NT2/D1 (cell line): ENCODE measurements at regions not wholly inside any gene's neighbourhood (a gene's known extent, or its start where the extent isn't known, plus 50 kb on each side); places are given as distances from the start of the nearest gene placed in this dataset.

Source experiments
- SUZ12 ChIP-seq: IDR thresholded peaks from 2 replicates; pipeline ENCODE4 v1.6.1; 2011; ENCODE audit not compliant: insufficient read length, insufficient read depth; ENCODE audit errors: extremely low read depth
- YY1 ChIP-seq: IDR thresholded peaks from 2 replicates; pipeline ENCODE4 v1.6.1; 2011; ENCODE audit not compliant: insufficient read length, insufficient read depth
- ZNF274 ChIP-seq: IDR thresholded peaks from 2 replicates; pipeline ENCODE4 v1.6.1; 2011; ENCODE audit warnings: mild to moderate bottlenecking, low read depth, low read length

DNA sequence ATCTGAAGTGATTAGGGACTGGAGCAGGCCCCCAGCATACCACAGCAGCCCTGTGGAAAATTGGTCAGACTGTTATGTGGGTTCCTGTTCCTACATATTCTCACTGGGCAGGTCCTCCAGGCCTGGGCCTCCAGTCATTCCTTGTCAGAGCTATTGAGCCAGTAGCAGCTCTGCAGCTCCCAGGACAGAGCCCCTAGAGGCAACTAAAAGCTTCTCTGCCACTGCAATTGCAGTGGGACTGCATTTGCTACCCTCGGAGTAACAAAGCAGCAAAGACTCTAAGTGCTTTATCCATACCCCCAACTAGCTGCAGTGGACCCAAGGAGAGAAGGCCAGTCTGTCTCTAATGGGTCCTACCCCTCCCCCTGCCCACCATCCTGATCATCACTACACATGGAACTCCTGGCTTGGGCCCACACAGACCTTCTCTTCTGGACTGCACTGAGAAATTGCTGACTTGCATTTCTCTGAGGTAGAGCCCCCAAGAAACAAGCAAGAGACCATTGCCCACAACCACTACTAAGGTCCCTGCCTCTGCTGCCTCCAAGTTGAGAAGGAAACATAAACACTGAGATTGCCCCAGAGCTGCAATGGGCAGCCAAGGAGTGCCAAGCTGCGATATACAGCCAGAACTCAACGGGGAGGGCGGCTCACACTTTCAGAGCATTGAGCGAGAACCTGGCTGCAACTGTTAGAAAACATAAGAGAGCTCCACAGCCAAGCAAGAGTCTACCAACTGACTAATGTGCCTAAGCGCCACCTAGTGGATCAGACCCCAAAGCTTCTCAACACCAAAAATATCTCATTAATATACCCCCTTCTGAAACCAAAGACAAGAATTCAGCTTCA, 738.7 kb upstream of the NDST4 start:
- TF ChIP-seq SUZ12 (no peak), YY1 (no peak), ZNF274 (no peak)
